ENCODE measurements at regions not wholly inside any gene's neighbourhood (a gene's known extent, or its start where the extent isn't known, plus 50 kb on each side); places are given as distances from the start of the nearest gene placed in this dataset.

- no peak overlapping the region for H2AFZ ChIP-seq (ENCODE audit: low read depth, low read length)
- H3K4me3 ChIP-seq (ENCODE audit: low read length), result no peak overlapping the region
- no peak overlapping the region for H3K4me2 ChIP-seq (ENCODE audit: low read length)
- TF ChIP-seq POLR2AphosphoS5 (IDR thresholded peaks at IDR 0.05) (no peak), REST (IDR thresholded peaks at IDR 0.05; ENCODE audit: borderline replicate concordance) (no peak), SMC3 (conservative IDR thresholded peaks at IDR 0.05; ENCODE audit: poor library complexity) (no peak), EZH2 (IDR thresholded peaks at IDR 0.05; ENCODE audit: borderline replicate concordance, insufficient read depth, low read length, poor library complexity, severe bottlenecking) (no peak), TAF1 (IDR thresholded peaks at IDR 0.05; ENCODE audit: low read depth) (no peak), CTCF (IDR thresholded peaks at IDR 0.05; ENCODE audit: poor library complexity, severe bottlenecking) (no peak), MXI1 (conservative IDR thresholded peaks at IDR 0.05; ENCODE audit: poor library complexity, severe bottlenecking) (no peak), EP300 (conservative IDR thresholded peaks at IDR 0.05; ENCODE audit: poor library complexity, severe bottlenecking) (no peak), RAD21 (conservative IDR thresholded peaks at IDR 0.05) (no peak)
- no peaks in the 10 kb centered on the region for H3F3A ChIP-seq (ENCODE audit: insufficient read depth, low read length, poor library complexity, severe bottlenecking)
- no peaks in the 10 kb centered on the region for H3K9me3 ChIP-seq (ENCODE audit: low read length)
- H3K9me2 ChIP-seq (ENCODE audit: insufficient read depth, low read length), result no peaks in the 10 kb centered on the region
- no peaks in the 10 kb centered on the region for H3K79me2 ChIP-seq (replicated peaks; ENCODE audit: insufficient read depth, low read length)
- H3K9ac ChIP-seq (ENCODE audit: low read length), result no peak overlapping the region
- H3K27ac ChIP-seq (ENCODE audit: low read length), result no peak overlapping the region
- H3K36me3 ChIP-seq (ENCODE audit: insufficient read depth, low read length), result no peaks in the 10 kb centered on the region
- no peaks in the 10 kb centered on the region for H3K27me3 ChIP-seq (ENCODE audit: insufficient read depth, low read depth, low read length)
- H4K20me1 ChIP-seq (ENCODE audit: insufficient read depth), result no peaks in the 10 kb centered on the region
These were observed 189.6 kb downstream of the ACTR3 start for GRCh38 chr2:114079366-114080004.

GRCh38 chr2:114082731-114083433, 193.0 kb downstream of the ACTR3 start:
- Histone ChIP-seq H3K27me3 (ENCODE audit: insufficient read depth, low read depth, low read length) (no peaks in the 10 kb centered on the region), H3K79me2 (replicated peaks; ENCODE audit: insufficient read depth, low read length) (no peaks in the 10 kb centered on the region), H3K36me3 (ENCODE audit: insufficient read depth, low read length) (no peaks in the 10 kb centered on the region), H4K20me1 (ENCODE audit: insufficient read depth) (no peaks in the 10 kb centered on the region), H3K4me2 (ENCODE audit: low read length) (no peak overlapping the region), H3K4me3 (ENCODE audit: low read length) (no peak overlapping the region), H3K9ac (ENCODE audit: low read length) (no peak overlapping the region), H3K27ac (ENCODE audit: low read length) (no peak overlapping the region), H3F3A (ENCODE audit: insufficient read depth, low read length, poor library complexity, severe bottlenecking) (no peaks in the 10 kb centered on the region), H2AFZ (ENCODE audit: low read depth, low read length) (no peak overlapping the region), H3K9me3 (ENCODE audit: low read length) (no peaks in the 10 kb centered on the region), H3K9me2 (ENCODE audit: insufficient read depth, low read length) (no peaks in the 10 kb centered on the region)
- no peak for TF ChIP-seq CTCF (IDR thresholded peaks at IDR 0.05; ENCODE audit: poor library complexity, severe bottlenecking)
- no peak for TF ChIP-seq REST (IDR thresholded peaks at IDR 0.05; ENCODE audit: borderline replicate concordance)
- TF ChIP-seq POLR2AphosphoS5 (IDR thresholded peaks at IDR 0.05), result no peak
- TF ChIP-seq TAF1 (IDR thresholded peaks at IDR 0.05; ENCODE audit: low read depth), result no peak
